ENCODE measurements at regions not wholly inside any gene's neighbourhood (a gene's known extent, or its start where the extent isn't known, plus 50 kb on each side); places are given as distances from the start of the nearest gene placed in this dataset.
A peak's percentile ranks its signal among the peaks of the same experiment; 100 is the strongest.

GRCh38 chr16:9607515-9608230 is 516.2 kb downstream of the HAPSTR1 start:
- TF ChIP-seq, protein P1, sequence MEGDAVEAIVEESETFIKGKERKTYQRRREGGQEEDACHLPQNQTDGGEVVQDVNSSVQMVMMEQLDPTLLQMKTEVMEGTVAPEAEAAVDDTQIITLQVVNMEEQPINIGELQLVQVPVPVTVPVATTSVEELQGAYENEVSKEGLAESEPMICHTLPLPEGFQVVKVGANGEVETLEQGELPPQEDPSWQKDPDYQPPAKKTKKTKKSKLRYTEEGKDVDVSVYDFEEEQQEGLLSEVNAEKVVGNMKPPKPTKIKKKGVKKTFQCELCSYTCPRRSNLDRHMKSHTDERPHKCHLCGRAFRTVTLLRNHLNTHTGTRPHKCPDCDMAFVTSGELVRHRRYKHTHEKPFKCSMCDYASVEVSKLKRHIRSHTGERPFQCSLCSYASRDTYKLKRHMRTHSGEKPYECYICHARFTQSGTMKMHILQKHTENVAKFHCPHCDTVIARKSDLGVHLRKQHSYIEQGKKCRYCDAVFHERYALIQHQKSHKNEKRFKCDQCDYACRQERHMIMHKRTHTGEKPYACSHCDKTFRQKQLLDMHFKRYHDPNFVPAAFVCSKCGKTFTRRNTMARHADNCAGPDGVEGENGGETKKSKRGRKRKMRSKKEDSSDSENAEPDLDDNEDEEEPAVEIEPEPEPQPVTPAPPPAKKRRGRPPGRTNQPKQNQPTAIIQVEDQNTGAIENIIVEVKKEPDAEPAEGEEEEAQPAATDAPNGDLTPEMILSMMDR (IDR thresholded peaks at IDR 0.05; ENCODE audit: control extremely low read depth, extremely low read depth) = no peak
- H3K4me3 ChIP-seq = no peak overlapping the region
- H3K9me3 ChIP-seq (ENCODE audit: control insufficient read depth in 4 of 4, insufficient read depth in 3 of 4, low read length in 3 of 4) = no peaks in the 10 kb centered on the region
- H3K27me3 ChIP-seq (ENCODE audit: control insufficient read depth in 3 of 3, insufficient read depth in 3 of 3, low read length in 2 of 3) = no peaks in the 10 kb centered on the region
- no peak overlapping the region for H3K9ac ChIP-seq (ENCODE audit: insufficient read depth in 1 of 2, low read length in 2 of 2)
- H3K4me1 ChIP-seq (ENCODE audit: control insufficient read depth in 5 of 5, insufficient read depth in 5 of 5, low read length in 5 of 5) = no peaks in the 10 kb centered on the region
- no peaks in the 10 kb centered on the region for H3K36me3 ChIP-seq (ENCODE audit: control insufficient read depth in 4 of 4, insufficient read depth in 4 of 4, low read length in 4 of 4)
- DNase-seq (no peak), ATAC-seq (ENCODE audit: insufficient read depth, low FRiP score) (no peak)
- no peak overlapping the region for H3K27ac ChIP-seq (ENCODE audit: low read depth in 1 of 2, low read length in 1 of 2)
- WGBS, 2 donors = 83 to 84% methylated on average over 2 of the region's 2 CpGs

DNA sequence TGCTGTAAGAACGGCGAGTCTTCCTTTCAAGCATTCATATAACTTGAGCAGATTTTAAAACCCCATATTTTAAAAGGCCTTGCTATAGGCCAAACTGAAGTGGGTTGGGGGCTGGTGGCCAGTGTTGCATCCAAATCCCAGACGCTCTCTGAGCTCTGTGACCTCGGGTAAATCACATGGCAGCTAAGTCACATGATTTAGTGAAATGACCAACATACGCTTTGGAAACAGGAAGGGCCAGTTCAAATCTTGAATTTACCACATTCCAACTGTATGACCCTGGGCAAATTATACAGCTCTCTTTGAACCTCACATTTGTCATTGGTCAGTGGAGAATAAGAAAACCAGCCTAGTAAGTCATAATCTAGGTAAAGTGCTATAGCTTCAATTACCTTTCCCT is 519.3 kb downstream of the HAPSTR1 start:
- H3K36me3 ChIP-seq (ENCODE audit: control insufficient read depth in 4 of 4, insufficient read depth in 4 of 4, low read length in 4 of 4) = no peaks in the 10 kb centered on the region
- H3K4me1 ChIP-seq (ENCODE audit: control insufficient read depth in 5 of 5, insufficient read depth in 5 of 5, low read length in 5 of 5) = no peaks in the 10 kb centered on the region
- no peak overlapping the region for H3K27ac ChIP-seq (ENCODE audit: low read depth in 1 of 2, low read length in 1 of 2)
- no peak for ATAC-seq (ENCODE audit: insufficient read depth, low FRiP score)
- 79 to 81% methylated on average over 5 of the region's 5 CpGs for WGBS, 2 donors
- H3K27me3 ChIP-seq (ENCODE audit: control insufficient read depth in 3 of 3, insufficient read depth in 3 of 3, low read length in 2 of 3) = no peaks in the 10 kb centered on the region
- H3K9me3 ChIP-seq (ENCODE audit: control insufficient read depth in 4 of 4, insufficient read depth in 3 of 4, low read length in 3 of 4) = no peaks in the 10 kb centered on the region
- TF ChIP-seq, protein P1 (IDR thresholded peaks at IDR 0.05; ENCODE audit: control extremely low read depth, extremely low read depth) = no peak
- DNase-seq = peak in 1 of 3 donors; percentile 1
- no peak overlapping the region for H3K4me3 ChIP-seq
- H3K9ac ChIP-seq (ENCODE audit: insufficient read depth in 1 of 2, low read length in 2 of 2) = no peak overlapping the region

DNA sequence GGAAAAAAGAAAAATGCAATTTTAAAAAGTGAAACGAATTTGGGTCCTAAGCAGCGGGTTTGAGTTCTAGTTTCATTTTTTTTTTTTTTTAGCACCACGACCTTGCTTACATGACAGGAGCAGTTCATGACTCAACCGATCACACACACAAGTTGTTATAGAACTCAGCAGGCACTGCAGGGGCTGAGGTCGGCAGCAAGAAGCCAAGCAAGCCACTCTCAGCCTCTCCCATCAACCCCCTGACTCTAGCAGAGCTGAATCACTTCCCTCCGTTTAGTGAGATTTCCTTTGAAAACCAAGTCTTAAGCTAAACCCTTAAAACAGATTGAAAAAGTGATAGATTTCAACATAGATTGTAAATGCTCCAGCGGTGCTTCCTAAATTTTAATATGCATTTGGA is 520.8 kb downstream of the HAPSTR1 start:
- TF ChIP-seq, protein P1 (IDR thresholded peaks at IDR 0.05; ENCODE audit: control extremely low read depth, extremely low read depth) = no peak
- WGBS, 2 donors = 55 to 66% methylated on average over 7 of the region's 7 CpGs
- ATAC-seq (ENCODE audit: insufficient read depth, low FRiP score) (no peak), DNase-seq (no peak)
- H3K9ac ChIP-seq (ENCODE audit: insufficient read depth in 1 of 2, low read length in 2 of 2) = no peak overlapping the region
- no peaks in the 10 kb centered on the region for H3K27me3 ChIP-seq (ENCODE audit: control insufficient read depth in 3 of 3, insufficient read depth in 3 of 3, low read length in 2 of 3)
- H3K4me1 ChIP-seq (ENCODE audit: control insufficient read depth in 5 of 5, insufficient read depth in 5 of 5, low read length in 5 of 5) = no peaks in the 10 kb centered on the region
- H3K27ac ChIP-seq (ENCODE audit: low read depth in 1 of 2, low read length in 1 of 2) = no peak overlapping the region
- no peaks in the 10 kb centered on the region for H3K9me3 ChIP-seq (ENCODE audit: control insufficient read depth in 4 of 4, insufficient read depth in 3 of 4, low read length in 3 of 4)
- no peak overlapping the region for H3K4me3 ChIP-seq
- no peaks in the 10 kb centered on the region for H3K36me3 ChIP-seq (ENCODE audit: control insufficient read depth in 4 of 4, insufficient read depth in 4 of 4, low read length in 4 of 4)

GRCh38 chr16:9614389-9614788 is 522.9 kb downstream of the HAPSTR1 start:
- no peak overlapping the region for H3K9ac ChIP-seq (ENCODE audit: insufficient read depth in 1 of 2, low read length in 2 of 2)
- ATAC-seq (ENCODE audit: insufficient read depth, low FRiP score) (no peak), DNase-seq (no peak)
- no peaks in the 10 kb centered on the region for H3K27me3 ChIP-seq (ENCODE audit: control insufficient read depth in 3 of 3, insufficient read depth in 3 of 3, low read length in 2 of 3)
- TF ChIP-seq, protein P1 (IDR thresholded peaks at IDR 0.05; ENCODE audit: control extremely low read depth, extremely low read depth) = no peak
- no peaks in the 10 kb centered on the region for H3K36me3 ChIP-seq (ENCODE audit: control insufficient read depth in 4 of 4, insufficient read depth in 4 of 4, low read length in 4 of 4)
- no peak overlapping the region for H3K27ac ChIP-seq (ENCODE audit: low read depth in 1 of 2, low read length in 1 of 2)
- H3K9me3 ChIP-seq (ENCODE audit: control insufficient read depth in 4 of 4, insufficient read depth in 3 of 4, low read length in 3 of 4) = no peaks in the 10 kb centered on the region
- H3K4me3 ChIP-seq = no peak overlapping the region
- H3K4me1 ChIP-seq (ENCODE audit: control insufficient read depth in 5 of 5, insufficient read depth in 5 of 5, low read length in 5 of 5) = no peaks in the 10 kb centered on the region
- WGBS, 2 donors = 82 to 83% methylated on average over 6 of the region's 6 CpGs
